Transverse colon (tissue), 4 donors: ENCODE measurements at regions not wholly inside any gene's neighbourhood (a gene's known extent, or its start where the extent isn't known, plus 50 kb on each side); places are given as distances from the start of the nearest gene placed in this dataset.

Source experiments
- CTCF ChIP-seq, 5 experiments: fragments of 200-600 bp in 3 of 5; fragments of 450-650 bp in 2 of 5; sonication (generic) in 3 of 5; IDR thresholded peaks; 1 replicate in 2 of 5; 2 replicates in 3 of 5; pipeline ENCODE4 v1.5.1; 2016 to 2017; ENCODE audit warnings: antibody characterized with exemption in 5 of 5, inconsistent platforms in 3 of 5, mild to moderate bottlenecking in 2 of 5, moderate library complexity in 1 of 5
- EP300 ChIP-seq: sonication (generic); formaldehyde crosslinking; IDR thresholded peaks from one replicate; pipeline ENCODE4 v1.6.1; 2017; ENCODE audit warnings: antibody characterized with exemption, low read depth
- POLR2A ChIP-seq: fragments of 450-650 bp; IDR thresholded peaks from one replicate; pipeline ENCODE4 v1.6.1; 2016; ENCODE audit warnings: antibody characterized with exemption, mild to moderate bottlenecking, moderate library complexity
- POLR2AphosphoS5 ChIP-seq, 3 donors: sonication (generic); formaldehyde crosslinking; IDR thresholded peaks; one replicate each; pipeline ENCODE4 v1.6.1; 2016; ENCODE audit warnings: antibody characterized with exemption in 3 of 3

- TF ChIP-seq CTCF (IDR thresholded peaks at IDR 0.05) (no peak), POLR2A (no peak), POLR2AphosphoS5 (IDR thresholded peaks at IDR 0.05) (no peak), EP300 (no peak)
These were observed 307.0 kb downstream of the KCNJ2 start for GRCh38 chr17:70476368-70476767.
